CD4-positive, alpha-beta memory T cell (primary cell): ENCODE measurements at regions not wholly inside any gene's neighbourhood (a gene's known extent, or its start where the extent isn't known, plus 50 kb on each side); places are given as distances from the start of the nearest gene placed in this dataset.

ENCODE experiments used
- CTCF ChIA-PET: fragments of 350-600 bp; sonication (Branson Sonifier 250); formaldehyde crosslinking; loops from one replicate; lab custom pipeline; 2021; ENCODE audit warnings: inconsistent platforms; ENCODE audit not compliant: partially characterized antibody; lab: Charles Lee
- POLR2A ChIA-PET: fragments of 350-600 bp; sonication (Branson Sonifier 250); formaldehyde crosslinking; loops from one replicate; lab custom pipeline; 2021; ENCODE audit not compliant: partially characterized antibody; lab: Charles Lee
- DNase-seq, 5 donors: peaks; one replicate each; pipeline versions ENCODE4 v3.0.0 to v3.0.0-alpha.2; 2020 to 2022; ENCODE audit warnings: mixed read lengths in 1 of 5
- H3K27ac ChIP-seq: one replicate; pipeline ENCODE4 v1.7.0; 2013; ENCODE audit warnings: low read depth, low read length
- H3K27me3 ChIP-seq: 2 replicates; pipeline ENCODE4 v1.7.0; 2013; ENCODE audit warnings: mild to moderate bottlenecking, low read length, moderate library complexity; ENCODE audit not compliant: insufficient read depth
- H3K36me3 ChIP-seq: 2 replicates; pipeline ENCODE4 v1.7.0; 2013; ENCODE audit warnings: mild to moderate bottlenecking, low read length, moderate library complexity; ENCODE audit not compliant: insufficient read depth
- H3K4me1 ChIP-seq: 2 replicates; pipeline ENCODE4 v1.7.0; 2013; ENCODE audit warnings: mild to moderate bottlenecking, low read length, moderate library complexity; ENCODE audit not compliant: insufficient read depth
- H3K4me3 ChIP-seq, 2 donors: one replicate each; pipeline ENCODE4 v1.7.0; 2013; ENCODE audit warnings: low read length in 2 of 2, mild to moderate bottlenecking in 1 of 2
- H3K9me3 ChIP-seq, 2 donors: one replicate each; pipeline ENCODE4 v1.7.0; 2013; ENCODE audit warnings: low read length in 2 of 2, control low read depth in 1 of 2; ENCODE audit not compliant: control insufficient read depth in 1 of 2
- H3K27ac Mint-ChIP-seq, 7 donors: one replicate each; pipeline ENCODE4 v1.8.0; 2020 to 2021; ENCODE audit warnings: mixed read lengths in 7 of 7, mild to moderate bottlenecking in 6 of 7, inconsistent platforms in 3 of 7, moderate library complexity in 3 of 7
- H3K27me3 Mint-ChIP-seq, 2 donors: one replicate each; pipeline ENCODE4 v1.8.0; 2020 to 2021; ENCODE audit warnings: mixed read lengths in 2 of 2
- H3K36me3 Mint-ChIP-seq, 2 donors: one replicate each; pipeline ENCODE4 v1.8.0; 2020 to 2021; ENCODE audit warnings: mixed read lengths in 2 of 2, inconsistent platforms in 1 of 2, mild to moderate bottlenecking in 1 of 2
- H3K4me1 Mint-ChIP-seq, 4 donors: one replicate each; pipeline ENCODE4 v1.8.0; 2020 to 2021; ENCODE audit warnings: mixed read lengths in 4 of 4, mild to moderate bottlenecking in 1 of 4
- H3K4me3 Mint-ChIP-seq, 8 donors: one replicate each; pipeline ENCODE4 v1.8.0; 2020 to 2021; ENCODE audit warnings: mixed read lengths in 8 of 8, mild to moderate bottlenecking in 7 of 8, moderate library complexity in 6 of 8, inconsistent platforms in 3 of 8
- H3K9me3 Mint-ChIP-seq, 8 donors: one replicate each; pipeline ENCODE4 v1.8.0; 2020 to 2021; ENCODE audit warnings: mixed read lengths in 8 of 8, mild to moderate bottlenecking in 5 of 8, inconsistent platforms in 3 of 8, moderate library complexity in 1 of 8
- intact Hi-C: fragments of 100-400 bp; cut with micrococcal nuclease; formaldehyde crosslinking; loops from one replicate; pipeline ENCODE4 v1.15.1; 2023

- peaks cover 0 to 5% (median under 1%) of the 10 kb centered on the region in 4 donors for H3K4me1 Mint-ChIP-seq
- CTCF ChIA-PET = no interaction called here
Observed at GRCh38 chr5:113807427-113807991, 294.0 kb downstream of the YTHDC2 start.

GRCh38 chr5:113808956-113809355 lies 295.5 kb downstream of the YTHDC2 start:
- H3K27ac Mint-ChIP-seq = no peak overlapping the region
- Histone ChIP-seq H3K36me3 (no peaks in the 10 kb centered on the region), H3K9me3 (no peaks in the 10 kb centered on the region), H3K4me3 (no peak overlapping the region), H3K27me3 (no peaks in the 10 kb centered on the region), H3K4me1 (no peaks in the 10 kb centered on the region), H3K27ac (no peak overlapping the region)
- no peak overlapping the region for H3K4me3 Mint-ChIP-seq
- intact Hi-C loops = no loop called here
- H3K4me1 Mint-ChIP-seq = peaks cover 0 to 5% (median under 1%) of the 10 kb centered on the region in 4 donors
- peaks cover 3 to 4% of the 10 kb centered on the region in 2 donors for H3K27me3 Mint-ChIP-seq
- CTCF ChIA-PET = no interaction called here
- no peaks in the 10 kb centered on the region for H3K36me3 Mint-ChIP-seq
- DNase-seq = no peak
- POLR2A ChIA-PET = no interaction called here
- H3K9me3 Mint-ChIP-seq = peaks cover 0 to 4% (median 2%) of the 10 kb centered on the region in 8 donors

More at GRCh38 chr5:113807427-113807991, 294.0 kb downstream of the YTHDC2 start:
- Mint-ChIP-seq H3K27me3 (peaks cover 3 to 4% of the 10 kb centered on the region in 2 donors), H3K27ac (no peak overlapping the region), H3K4me3 (no peak overlapping the region), H3K36me3 (no peaks in the 10 kb centered on the region), H3K9me3 (peaks cover 0 to 9% (median 3%) of the 10 kb centered on the region in 8 donors)
- no peak overlapping the region for H3K4me3 ChIP-seq
- intact Hi-C loops = no loop called here
- POLR2A ChIA-PET = no interaction called here
- no peak for DNase-seq
- H3K36me3 ChIP-seq = no peaks in the 10 kb centered on the region
- no peaks in the 10 kb centered on the region for H3K9me3 ChIP-seq
- H3K4me1 ChIP-seq = no peaks in the 10 kb centered on the region
- no peaks in the 10 kb centered on the region for H3K27me3 ChIP-seq
- no peak overlapping the region for H3K27ac ChIP-seq

- Histone ChIP-seq H3K27me3 (no peaks in the 10 kb centered on the region), H3K27ac (no peak overlapping the region), H3K4me3 (no peak overlapping the region), H3K36me3 (no peaks in the 10 kb centered on the region), H3K9me3 (no peaks in the 10 kb centered on the region), H3K4me1 (no peaks in the 10 kb centered on the region)
- H3K27me3 Mint-ChIP-seq = peaks cover 3 to 4% of the 10 kb centered on the region in 2 donors
- no peaks in the 10 kb centered on the region for H3K36me3 Mint-ChIP-seq
- H3K27ac Mint-ChIP-seq = no peak overlapping the region
- H3K4me1 Mint-ChIP-seq = peaks cover 0 to 5% (median under 1%) of the 10 kb centered on the region in 4 donors
- intact Hi-C loops = no loop called here
- H3K4me3 Mint-ChIP-seq = no peak overlapping the region
- POLR2A ChIA-PET = no interaction called here
- DNase-seq = no peak
- peaks cover 0 to 3% (median 1%) of the 10 kb centered on the region in 8 donors for H3K9me3 Mint-ChIP-seq
- CTCF ChIA-PET = no interaction called here
Observed at GRCh38 chr5:113809626-113810025, 296.1 kb downstream of the YTHDC2 start.

GRCh38 chr5:113813466-113813865 lies 300.0 kb downstream of the YTHDC2 start:
- peaks cover 3 to 4% of the 10 kb centered on the region in 2 donors for H3K27me3 Mint-ChIP-seq
- POLR2A ChIA-PET = no interaction called here
- H3K27ac ChIP-seq = no peak overlapping the region

DNA sequence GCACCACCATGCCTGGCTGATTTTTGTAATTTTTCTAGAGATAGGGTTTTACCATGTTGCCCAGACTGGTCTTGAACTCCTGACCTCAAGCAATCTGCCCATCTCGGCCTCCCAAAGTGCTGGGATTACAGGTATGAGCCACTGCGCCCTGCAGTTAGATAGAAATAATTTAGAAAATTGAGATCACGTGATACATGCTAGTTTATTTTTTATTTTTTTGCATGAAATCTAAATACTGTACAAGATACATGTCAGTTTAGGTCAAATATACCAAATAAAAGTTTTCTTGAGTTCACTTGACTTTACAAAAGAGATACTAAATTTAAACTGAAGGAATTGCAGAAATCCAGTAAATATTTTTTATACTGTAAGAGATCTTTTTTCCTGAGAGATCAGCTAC lies 304.2 kb downstream of the YTHDC2 start:
- Histone ChIP-seq H3K27ac (no peak overlapping the region), H3K4me3 (no peak overlapping the region), H3K4me1 (no peaks in the 10 kb centered on the region), H3K9me3 (no peaks in the 10 kb centered on the region), H3K36me3 (no peaks in the 10 kb centered on the region), H3K27me3 (no peaks in the 10 kb centered on the region)
- H3K36me3 Mint-ChIP-seq = no peaks in the 10 kb centered on the region
- no peaks in the 10 kb centered on the region for H3K27me3 Mint-ChIP-seq
- no peak overlapping the region for H3K27ac Mint-ChIP-seq
- intact Hi-C loops = no loop called here
- no peak for DNase-seq
- peaks cover 0 to 8% (median 4%) of the 10 kb centered on the region in 8 donors for H3K9me3 Mint-ChIP-seq
- ChIA-PET CTCF (no interaction called here), POLR2A (no interaction called here)
- no peaks in the 10 kb centered on the region for H3K4me1 Mint-ChIP-seq
- no peak overlapping the region for H3K4me3 Mint-ChIP-seq

More at GRCh38 chr5:113813466-113813865, 300.0 kb downstream of the YTHDC2 start:
- H3K36me3 ChIP-seq = no peaks in the 10 kb centered on the region
- Mint-ChIP-seq H3K4me3 (no peak overlapping the region), H3K27ac (no peak overlapping the region), H3K36me3 (no peaks in the 10 kb centered on the region), H3K9me3 (peaks cover 0 to 5% (median 2%) of the 10 kb centered on the region in 8 donors), H3K4me1 (no peaks in the 10 kb centered on the region)
- no peak overlapping the region for H3K4me3 ChIP-seq
- CTCF ChIA-PET = no interaction called here
- H3K4me1 ChIP-seq = no peaks in the 10 kb centered on the region
- no peak for DNase-seq
- no peaks in the 10 kb centered on the region for H3K27me3 ChIP-seq
- no peaks in the 10 kb centered on the region for H3K9me3 ChIP-seq
- intact Hi-C loops = no loop called here

GRCh38 chr5:113823696-113824095 lies 310.2 kb downstream of the YTHDC2 start:
- Mint-ChIP-seq H3K4me1 (no peaks in the 10 kb centered on the region), H3K4me3 (no peak overlapping the region), H3K27me3 (no peaks in the 10 kb centered on the region), H3K36me3 (no peaks in the 10 kb centered on the region), H3K27ac (no peak overlapping the region), H3K9me3 (peaks cover 0 to 15% (median 6%) of the 10 kb centered on the region in 8 donors)
- DNase-seq = no peak
- ChIA-PET POLR2A (no interaction called here), CTCF (no interaction called here)
- Histone ChIP-seq H3K9me3 (no peaks in the 10 kb centered on the region), H3K27ac (no peak overlapping the region), H3K4me3 (no peak overlapping the region), H3K4me1 (no peaks in the 10 kb centered on the region), H3K36me3 (no peaks in the 10 kb centered on the region), H3K27me3 (no peaks in the 10 kb centered on the region)
- intact Hi-C loops = no loop called here

DNA sequence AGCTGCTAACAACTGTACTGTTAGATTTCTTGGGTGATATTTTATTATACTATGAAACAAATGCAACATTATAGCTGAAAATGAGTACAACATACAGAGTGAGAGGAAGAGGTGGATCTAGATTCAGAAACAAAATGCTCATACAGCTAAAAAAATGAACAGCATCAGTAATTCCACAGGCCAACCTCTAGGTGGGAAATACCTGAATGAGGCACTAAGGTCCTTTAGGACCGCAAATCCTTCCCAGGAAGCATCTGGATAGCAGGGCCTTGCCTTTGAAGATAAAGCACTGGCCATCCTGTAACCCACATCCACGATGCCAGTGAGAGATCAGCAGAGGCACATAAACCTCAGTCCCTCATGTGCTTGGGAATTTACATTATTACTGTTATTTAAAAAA lies 310.8 kb downstream of the YTHDC2 start:
- Histone ChIP-seq H3K4me3 (no peak overlapping the region), H3K4me1 (no peaks in the 10 kb centered on the region), H3K27ac (no peak overlapping the region), H3K9me3 (no peaks in the 10 kb centered on the region), H3K36me3 (no peaks in the 10 kb centered on the region), H3K27me3 (no peaks in the 10 kb centered on the region)
- ChIA-PET CTCF (no interaction called here), POLR2A (no interaction called here)
- intact Hi-C loops = no loop called here
- Mint-ChIP-seq H3K27me3 (no peaks in the 10 kb centered on the region), H3K9me3 (peaks cover 0 to 17% (median 5%) of the 10 kb centered on the region in 8 donors), H3K4me1 (no peaks in the 10 kb centered on the region), H3K4me3 (no peak overlapping the region), H3K27ac (no peak overlapping the region), H3K36me3 (no peaks in the 10 kb centered on the region)
- DNase-seq = no peak
